Activated naive CD8-positive, alpha-beta T cell treated with anti-CD3 and anti-CD28 coated beads for 36 hours (primary cell): ENCODE measurements at regions not wholly inside any gene's neighbourhood (a gene's known extent, or its start where the extent isn't known, plus 50 kb on each side); places are given as distances from the start of the nearest gene placed in this dataset.

Source experiments
- DNase-seq: peaks from one replicate; pipeline ENCODE4 v3.0.0; 2021
- H3K27ac Mint-ChIP-seq: one replicate; pipeline ENCODE4 v1.8.0; 2022; ENCODE audit warnings: mild to moderate bottlenecking, moderate library complexity, mixed read lengths
- H3K27me3 Mint-ChIP-seq: one replicate; pipeline ENCODE4 v1.8.0; 2022; ENCODE audit warnings: mild to moderate bottlenecking, mixed read lengths
- H3K36me3 Mint-ChIP-seq: one replicate; pipeline ENCODE4 v1.8.0; 2021; ENCODE audit warnings: mild to moderate bottlenecking, mixed read lengths
- H3K4me1 Mint-ChIP-seq: one replicate; pipeline ENCODE4 v1.8.0; 2021; ENCODE audit warnings: mixed read lengths
- H3K4me3 Mint-ChIP-seq: one replicate; pipeline ENCODE4 v1.8.0; 2022; ENCODE audit warnings: mild to moderate bottlenecking, moderate library complexity, mixed read lengths
- H3K9me3 Mint-ChIP-seq: one replicate; pipeline ENCODE4 v1.8.0; 2022; ENCODE audit warnings: mixed read lengths

GRCh38 chr4:60809486-60809800 lies 390.7 kb upstream of the ADGRL3 start:
- no peak for DNase-seq
- Mint-ChIP-seq H3K36me3 (no peaks in the 10 kb centered on the region), H3K4me3 (no peak overlapping the region), H3K4me1 (no peaks in the 10 kb centered on the region), H3K27ac (no peak overlapping the region), H3K27me3 (no peaks in the 10 kb centered on the region), H3K9me3 (peaks cover 5% of the 10 kb centered on the region)

- Mint-ChIP-seq H3K27ac (no peak overlapping the region), H3K4me3 (no peak overlapping the region), H3K27me3 (no peaks in the 10 kb centered on the region), H3K4me1 (no peaks in the 10 kb centered on the region), H3K9me3 (no peaks in the 10 kb centered on the region), H3K36me3 (no peaks in the 10 kb centered on the region)
- no peak for DNase-seq
Observed at GRCh38 chr4:60812811-60813210, 387.3 kb upstream of the ADGRL3 start.

GRCh38 chr4:60814549-60814948 lies 385.6 kb upstream of the ADGRL3 start:
- no peak for DNase-seq
- no peaks in the 10 kb centered on the region for H3K36me3 Mint-ChIP-seq
- no peaks in the 10 kb centered on the region for H3K9me3 Mint-ChIP-seq
- no peak overlapping the region for H3K27ac Mint-ChIP-seq
- H3K4me1 Mint-ChIP-seq: no peaks in the 10 kb centered on the region
- no peaks in the 10 kb centered on the region for H3K27me3 Mint-ChIP-seq
- no peak overlapping the region for H3K4me3 Mint-ChIP-seq

GRCh38 chr4:60817609-60818008 lies 382.5 kb upstream of the ADGRL3 start:
- Mint-ChIP-seq H3K27ac (no peak overlapping the region), H3K36me3 (no peaks in the 10 kb centered on the region), H3K27me3 (no peaks in the 10 kb centered on the region), H3K4me1 (no peaks in the 10 kb centered on the region), H3K9me3 (no peaks in the 10 kb centered on the region), H3K4me3 (no peak overlapping the region)
- no peak for DNase-seq

GRCh38 chr4:60822986-60823385 lies 377.1 kb upstream of the ADGRL3 start:
- H3K27me3 Mint-ChIP-seq: no peaks in the 10 kb centered on the region
- DNase-seq: no peak
- no peaks in the 10 kb centered on the region for H3K4me1 Mint-ChIP-seq
- H3K36me3 Mint-ChIP-seq: no peaks in the 10 kb centered on the region
- H3K27ac Mint-ChIP-seq: no peak overlapping the region
- H3K9me3 Mint-ChIP-seq: no peaks in the 10 kb centered on the region
- H3K4me3 Mint-ChIP-seq: no peak overlapping the region

- no peaks in the 10 kb centered on the region for H3K27me3 Mint-ChIP-seq
- H3K4me3 Mint-ChIP-seq: no peak overlapping the region
- no peaks in the 10 kb centered on the region for H3K4me1 Mint-ChIP-seq
Observed at GRCh38 chr4:60840020-60840419, 360.1 kb upstream of the ADGRL3 start.

GRCh38 chr4:60846678-60847077 lies 353.4 kb upstream of the ADGRL3 start:
- no peaks in the 10 kb centered on the region for H3K4me1 Mint-ChIP-seq
- H3K27me3 Mint-ChIP-seq: no peaks in the 10 kb centered on the region
- H3K9me3 Mint-ChIP-seq: peaks cover 7% of the 10 kb centered on the region
- no peak overlapping the region for H3K27ac Mint-ChIP-seq
- no peaks in the 10 kb centered on the region for H3K36me3 Mint-ChIP-seq
- no peak for DNase-seq
- no peak overlapping the region for H3K4me3 Mint-ChIP-seq

More at GRCh38 chr4:60840020-60840419, 360.1 kb upstream of the ADGRL3 start:
- Mint-ChIP-seq H3K27ac (no peak overlapping the region), H3K9me3 (peaks cover 4% of the 10 kb centered on the region), H3K36me3 (no peaks in the 10 kb centered on the region)
- DNase-seq: no peak

GRCh38 chr4:60847614-60848013 lies 352.5 kb upstream of the ADGRL3 start:
- Mint-ChIP-seq H3K36me3 (no peaks in the 10 kb centered on the region), H3K9me3 (peaks cover 10% of the 10 kb centered on the region), H3K4me1 (no peaks in the 10 kb centered on the region), H3K27ac (no peak overlapping the region), H3K27me3 (no peaks in the 10 kb centered on the region), H3K4me3 (no peak overlapping the region)
- no peak for DNase-seq

GRCh38 chr4:60857130-60857753 lies 342.9 kb upstream of the ADGRL3 start:
- Mint-ChIP-seq H3K4me3 (no peak overlapping the region), H3K9me3 (peaks cover 11% of the 10 kb centered on the region), H3K27ac (no peak overlapping the region), H3K4me1 (no peaks in the 10 kb centered on the region), H3K27me3 (no peaks in the 10 kb centered on the region), H3K36me3 (no peaks in the 10 kb centered on the region)
- DNase-seq: no peak

- no peaks in the 10 kb centered on the region for H3K27me3 Mint-ChIP-seq
- H3K4me3 Mint-ChIP-seq: no peak overlapping the region
- no peak for DNase-seq
- no peaks in the 10 kb centered on the region for H3K36me3 Mint-ChIP-seq
- H3K4me1 Mint-ChIP-seq: no peaks in the 10 kb centered on the region
- H3K9me3 Mint-ChIP-seq: peaks cover 8% of the 10 kb centered on the region
- no peak overlapping the region for H3K27ac Mint-ChIP-seq
Observed at GRCh38 chr4:60863442-60863841, 336.7 kb upstream of the ADGRL3 start.

GRCh38 chr4:60865273-60865672 lies 334.9 kb upstream of the ADGRL3 start:
- no peaks in the 10 kb centered on the region for H3K4me1 Mint-ChIP-seq
- H3K9me3 Mint-ChIP-seq: peaks cover 7% of the 10 kb centered on the region
- H3K4me3 Mint-ChIP-seq: no peak overlapping the region
- no peak for DNase-seq
- H3K27ac Mint-ChIP-seq: no peak overlapping the region
- no peaks in the 10 kb centered on the region for H3K36me3 Mint-ChIP-seq
- no peaks in the 10 kb centered on the region for H3K27me3 Mint-ChIP-seq

- no peaks in the 10 kb centered on the region for H3K27me3 Mint-ChIP-seq
- H3K4me1 Mint-ChIP-seq: no peaks in the 10 kb centered on the region
- H3K4me3 Mint-ChIP-seq: no peak overlapping the region
- no peak for DNase-seq
- H3K27ac Mint-ChIP-seq: no peak overlapping the region
- H3K9me3 Mint-ChIP-seq: peaks cover 3% of the 10 kb centered on the region
- H3K36me3 Mint-ChIP-seq: no peaks in the 10 kb centered on the region
Observed at GRCh38 chr4:60868232-60868960, 331.7 kb upstream of the ADGRL3 start.

GRCh38 chr4:60879135-60879701 lies 320.9 kb upstream of the ADGRL3 start:
- Mint-ChIP-seq H3K36me3 (no peaks in the 10 kb centered on the region), H3K9me3 (peaks cover 6% of the 10 kb centered on the region), H3K4me3 (no peak overlapping the region), H3K27me3 (no peaks in the 10 kb centered on the region), H3K27ac (no peak overlapping the region), H3K4me1 (no peaks in the 10 kb centered on the region)
- DNase-seq: no peak

- H3K4me1 Mint-ChIP-seq: no peaks in the 10 kb centered on the region
- peaks cover 20% of the 10 kb centered on the region for H3K9me3 Mint-ChIP-seq
- no peak overlapping the region for H3K27ac Mint-ChIP-seq
- no peaks in the 10 kb centered on the region for H3K27me3 Mint-ChIP-seq
- DNase-seq: no peak
- H3K36me3 Mint-ChIP-seq: no peaks in the 10 kb centered on the region
- H3K4me3 Mint-ChIP-seq: no peak overlapping the region
Observed at GRCh38 chr4:60884587-60884986, 315.5 kb upstream of the ADGRL3 start.

GRCh38 chr4:60885011-60885410 lies 315.1 kb upstream of the ADGRL3 start:
- H3K4me3 Mint-ChIP-seq: no peak overlapping the region
- H3K36me3 Mint-ChIP-seq: no peaks in the 10 kb centered on the region
- no peaks in the 10 kb centered on the region for H3K4me1 Mint-ChIP-seq
- H3K9me3 Mint-ChIP-seq: peaks cover 21% of the 10 kb centered on the region
- H3K27ac Mint-ChIP-seq: no peak overlapping the region
- H3K27me3 Mint-ChIP-seq: no peaks in the 10 kb centered on the region
- no peak for DNase-seq

GRCh38 chr4:60890743-60891142 lies 309.4 kb upstream of the ADGRL3 start:
- no peaks in the 10 kb centered on the region for H3K27me3 Mint-ChIP-seq
- H3K36me3 Mint-ChIP-seq: no peaks in the 10 kb centered on the region
- no peak for DNase-seq
- no peak overlapping the region for H3K4me3 Mint-ChIP-seq
- no peaks in the 10 kb centered on the region for H3K4me1 Mint-ChIP-seq
- H3K9me3 Mint-ChIP-seq: peaks cover 26% of the 10 kb centered on the region
- H3K27ac Mint-ChIP-seq: no peak overlapping the region
